ENCODE measurements at regions not wholly inside any gene's neighbourhood (a gene's known extent, or its start where the extent isn't known, plus 50 kb on each side); places are given as distances from the start of the nearest gene placed in this dataset.

DNA sequence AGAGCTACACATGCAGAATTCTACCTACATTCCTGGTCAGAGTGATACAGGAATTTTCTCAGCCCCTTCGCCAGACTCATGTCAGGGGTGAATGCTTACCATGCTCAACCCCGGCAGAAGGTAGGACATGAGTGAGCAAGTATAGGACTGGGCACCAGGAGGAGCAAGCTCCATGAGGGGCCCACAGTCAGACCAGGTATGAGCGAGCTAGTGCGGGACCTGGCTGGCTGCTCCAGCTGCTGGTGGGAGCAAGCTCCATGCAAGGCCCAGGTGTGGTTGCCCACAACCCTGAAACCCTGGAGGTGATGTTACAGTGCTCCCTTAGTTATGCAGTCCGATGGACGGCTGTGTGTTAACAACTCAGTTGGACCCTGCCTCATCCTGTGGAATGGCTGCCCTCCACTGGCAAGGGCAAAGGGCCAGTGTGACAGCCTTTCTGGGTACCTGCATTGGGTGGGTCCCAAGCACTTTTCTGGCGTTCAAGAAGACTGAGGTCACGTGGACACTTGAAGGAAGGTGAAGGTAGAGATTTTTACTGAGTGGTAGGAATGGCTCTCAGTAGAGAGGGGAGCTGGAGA, 503.5 kb upstream of the CITED2 start:
- no peak for DNase-seq (ENCODE audit: low spot score)
- intact Hi-C loops (cut with DNase I) = no loop called here

DNA sequence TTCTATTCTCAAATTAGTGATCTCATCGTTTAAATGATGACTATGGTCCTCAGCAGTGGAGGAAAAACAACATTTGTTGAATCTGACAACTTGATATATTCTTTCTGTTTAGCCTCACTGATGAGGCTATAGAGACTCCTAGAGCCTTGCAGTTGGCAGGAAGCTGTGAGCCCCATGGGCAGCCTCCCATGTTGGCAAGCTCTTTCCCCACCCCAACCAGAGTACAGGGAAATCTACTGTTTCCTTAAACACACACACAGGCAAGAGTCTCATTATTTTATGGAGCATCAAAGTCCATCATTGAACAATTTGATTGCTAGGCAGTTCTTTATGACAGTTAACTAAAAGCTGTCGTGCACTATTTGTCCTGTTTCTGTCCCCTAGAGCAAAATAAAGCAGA, 498.2 kb upstream of the CITED2 start:
- no peak for DNase-seq (ENCODE audit: low spot score)
- intact Hi-C loops (cut with DNase I) = no loop called here

DNA sequence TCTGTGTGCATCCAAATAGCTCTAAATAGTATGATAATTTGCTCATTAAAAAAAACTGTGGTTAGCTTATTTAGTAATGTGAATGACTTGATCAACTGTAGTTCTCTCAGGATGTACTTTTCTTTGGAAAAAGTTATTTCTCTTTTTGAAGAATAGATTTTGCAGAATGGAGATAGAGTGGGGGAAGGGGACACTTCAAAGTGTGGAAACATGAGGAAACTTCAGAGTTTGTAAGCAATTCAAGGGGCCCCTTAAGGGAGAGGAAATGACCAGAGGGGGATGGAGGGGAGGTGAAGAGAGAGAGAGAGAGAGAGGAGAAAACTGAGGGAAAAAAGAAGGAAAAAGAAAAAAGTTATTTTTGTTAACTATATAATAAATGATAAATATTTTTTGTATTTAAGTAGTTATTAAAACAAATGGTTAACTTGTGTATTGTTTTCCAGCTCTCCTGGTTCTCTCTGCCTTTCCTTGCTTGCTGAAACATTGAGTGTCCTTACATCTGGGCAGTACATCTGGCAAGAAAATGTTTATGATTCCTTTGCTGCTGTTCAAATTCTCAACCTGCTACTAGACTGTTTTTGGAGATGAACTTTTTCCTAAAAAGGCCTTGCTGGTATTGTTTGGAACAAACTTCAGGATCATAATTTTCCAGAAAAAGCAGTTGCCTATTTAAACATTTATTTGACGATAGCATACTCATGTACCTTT, 497.5 kb upstream of the CITED2 start:
- DNase-seq (ENCODE audit: low spot score) = no peak
- intact Hi-C loops (cut with DNase I) = no loop called here

GRCh38 chr6:139871165-139871710, 496.8 kb upstream of the CITED2 start:
- intact Hi-C loops (cut with DNase I) = no loop called here
- no peak for DNase-seq (ENCODE audit: low spot score)

DNA sequence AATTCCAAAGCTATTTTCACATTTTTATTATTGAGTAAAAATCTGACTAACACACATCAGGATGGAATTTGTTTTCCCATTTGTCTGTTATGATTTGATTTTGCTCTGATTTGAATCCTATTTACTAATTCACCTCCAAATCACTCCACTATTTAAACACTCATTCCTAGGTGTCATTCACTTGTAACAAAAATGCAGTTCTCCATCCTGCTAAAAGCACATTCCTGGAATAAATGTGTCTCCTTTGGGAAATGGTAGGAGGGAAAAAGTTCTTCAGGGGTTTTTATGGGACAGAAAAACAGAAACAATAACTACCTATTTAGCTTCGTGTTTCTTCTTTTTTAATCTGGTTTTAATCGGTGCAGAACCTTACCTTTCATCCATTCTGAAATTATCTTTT, 494.1 kb upstream of the CITED2 start:
- intact Hi-C loops (cut with DNase I) = no loop called here
- DNase-seq (ENCODE audit: low spot score) = no peak

DNA sequence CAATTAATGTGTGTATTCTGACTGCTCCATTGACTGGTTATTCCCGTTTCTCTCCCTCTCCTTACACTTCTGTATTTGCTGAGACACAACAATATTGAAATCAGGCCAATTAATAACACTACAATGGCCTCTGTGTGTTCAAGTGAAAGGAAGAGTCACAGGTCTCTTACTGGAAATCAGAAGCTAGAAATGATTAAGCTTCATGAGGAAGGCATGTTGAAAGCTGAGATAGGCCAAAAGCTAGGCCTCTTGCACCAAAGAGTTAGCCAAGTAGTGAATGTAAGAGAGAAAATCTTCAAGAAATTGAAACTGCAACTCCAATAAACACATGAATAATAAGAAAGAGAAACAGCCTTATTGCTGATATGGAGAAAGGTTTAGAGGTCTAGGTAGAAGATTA, 489.5 kb upstream of the CITED2 start:
- no peak for DNase-seq (ENCODE audit: low spot score)
- intact Hi-C loops (cut with DNase I) = no loop called here

DNA sequence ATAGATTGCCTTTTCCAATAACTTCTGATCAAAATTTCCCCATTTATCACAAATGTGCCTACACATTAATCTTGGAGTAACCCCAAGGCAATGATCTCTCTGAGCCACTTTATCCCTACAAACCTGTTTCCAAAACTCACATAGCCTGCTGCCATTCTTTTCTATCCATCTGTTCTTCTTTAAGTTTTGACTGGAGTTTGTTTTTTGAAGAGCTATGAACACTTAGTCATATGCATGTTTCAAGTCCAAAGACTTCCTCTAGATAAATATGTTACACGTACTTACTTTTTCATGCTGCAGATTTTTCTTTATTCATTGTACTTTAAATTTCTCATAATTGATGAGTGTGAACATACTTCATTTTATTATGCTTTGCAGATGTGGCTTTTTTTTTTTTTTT, 488.9 kb upstream of the CITED2 start:
- no peak for DNase-seq (ENCODE audit: low spot score)
- intact Hi-C loops (cut with DNase I) = no loop called here

- no peak for DNase-seq (ENCODE audit: low spot score)
- intact Hi-C loops (cut with DNase I) = no loop called here
Measured at GRCh38 chr6:139862311-139862710, 487.9 kb upstream of the CITED2 start.

DNA sequence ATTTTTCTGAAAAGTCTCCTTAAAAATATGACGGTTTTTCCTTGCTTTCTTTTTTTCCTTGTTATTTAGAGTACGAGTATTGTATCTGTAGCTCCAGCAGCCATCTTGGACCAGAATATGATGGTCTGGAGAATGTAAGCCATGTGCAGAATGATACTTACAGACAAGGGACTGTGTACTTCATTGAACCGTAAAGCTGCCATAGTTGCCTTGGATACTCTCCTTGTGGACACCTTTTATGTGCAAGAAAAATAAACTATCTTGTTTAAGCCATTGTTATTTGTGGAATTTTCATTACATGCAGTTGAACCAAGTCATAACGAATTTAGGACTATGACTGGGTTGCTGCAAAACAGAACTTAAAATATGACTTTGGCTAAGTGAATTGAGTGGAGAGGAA, 485.8 kb upstream of the CITED2 start:
- intact Hi-C loops (cut with DNase I) = no loop called here
- no peak for DNase-seq (ENCODE audit: low spot score)

DNA sequence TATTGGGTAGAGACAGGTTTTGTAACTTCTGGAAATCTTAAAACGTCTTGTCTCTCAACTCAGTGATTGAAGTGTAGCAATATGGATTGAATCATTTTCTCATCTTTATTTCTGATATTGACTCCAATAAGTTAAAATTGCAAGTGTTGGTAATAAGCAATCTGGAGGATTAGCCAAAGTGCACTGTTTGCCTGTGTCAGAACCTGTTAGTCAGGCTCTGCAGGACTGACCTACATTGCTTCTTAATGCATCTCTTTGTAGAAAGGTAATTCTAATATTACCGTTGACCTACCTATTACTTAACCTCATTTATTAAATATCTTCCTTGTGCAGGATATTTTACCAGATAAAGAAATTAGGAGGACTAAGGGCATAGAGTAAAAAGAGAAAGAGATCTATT, 484.0 kb upstream of the CITED2 start:
- intact Hi-C loops (cut with DNase I) = no loop called here
- DNase-seq (ENCODE audit: low spot score) = no peak

GRCh38 chr6:139857143-139857542, 482.7 kb upstream of the CITED2 start:
- no peak for DNase-seq (ENCODE audit: low spot score)

GRCh38 chr6:139856562-139856961, 482.1 kb upstream of the CITED2 start:
- DNase-seq (ENCODE audit: low spot score) = no peak
- intact Hi-C loops (cut with DNase I) = no loop called here

More at GRCh38 chr6:139857143-139857542, 482.7 kb upstream of the CITED2 start:
- intact Hi-C loops (cut with DNase I) = no loop called here

DNA sequence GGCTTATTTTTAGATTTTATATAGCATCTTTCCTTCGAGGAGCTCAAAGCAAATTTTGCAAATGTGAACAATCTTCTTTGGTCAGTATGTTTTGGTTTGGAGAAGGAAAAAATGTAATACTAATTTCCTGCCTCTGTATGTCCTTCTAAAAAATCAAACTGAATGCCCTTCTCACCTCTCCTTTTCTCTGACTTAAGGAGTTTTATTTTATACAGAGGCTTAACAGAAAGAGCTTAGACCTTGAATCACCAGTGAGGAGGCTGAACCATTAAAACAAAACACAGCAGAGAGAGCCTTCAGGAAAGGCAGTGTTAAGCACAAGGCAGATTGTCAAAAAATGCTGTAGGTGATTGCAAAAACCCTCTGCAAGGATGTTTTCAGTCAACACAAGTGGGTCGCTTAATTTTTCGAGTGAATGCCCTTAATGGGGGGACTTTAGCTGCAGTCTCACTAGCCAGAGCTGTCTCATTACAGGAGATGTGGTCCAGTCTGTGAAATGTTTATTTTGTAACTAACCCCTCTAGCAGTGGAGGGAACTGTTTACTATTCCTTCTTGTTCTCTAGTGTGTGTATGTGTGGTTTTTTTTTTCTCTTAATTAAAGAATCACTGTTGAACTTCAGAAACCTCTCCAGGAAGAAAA, 481.3 kb upstream of the CITED2 start:
- intact Hi-C loops (cut with DNase I) = no loop called here
- no peak for DNase-seq (ENCODE audit: low spot score)

DNA sequence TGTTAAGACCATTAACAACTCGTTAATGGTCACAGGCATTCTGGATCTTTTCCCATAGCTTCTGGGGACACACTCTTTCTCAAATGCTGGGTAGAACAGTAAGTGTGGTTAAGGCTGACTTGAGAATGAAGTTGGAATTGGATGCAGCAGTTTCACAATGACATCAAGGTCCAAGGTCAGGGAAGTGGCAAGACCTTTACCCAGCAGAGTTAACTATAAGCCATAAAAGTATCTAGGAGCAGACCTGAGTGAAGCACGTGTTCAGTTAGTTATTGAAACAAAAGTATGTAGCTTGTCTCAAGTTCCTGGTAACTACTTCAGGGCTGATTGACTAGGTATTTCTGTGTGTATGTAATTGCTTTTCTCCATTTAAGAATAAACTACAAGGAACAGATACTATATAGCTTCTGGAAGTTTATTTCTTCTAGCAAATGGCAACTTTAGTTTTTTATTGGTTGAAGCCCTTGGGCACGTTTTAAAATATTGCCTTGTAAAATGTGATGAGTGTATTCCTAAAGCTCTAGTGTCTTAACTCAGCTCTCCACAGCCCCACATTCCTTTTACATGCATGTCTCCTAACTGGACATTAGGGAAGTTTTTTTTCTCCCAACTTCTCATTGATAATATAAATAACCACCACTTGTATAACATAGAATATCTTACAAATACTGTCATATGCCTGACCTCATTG, 479.0 kb upstream of the CITED2 start:
- intact Hi-C loops (cut with DNase I) = no loop called here
- no peak for DNase-seq (ENCODE audit: low spot score)

DNA sequence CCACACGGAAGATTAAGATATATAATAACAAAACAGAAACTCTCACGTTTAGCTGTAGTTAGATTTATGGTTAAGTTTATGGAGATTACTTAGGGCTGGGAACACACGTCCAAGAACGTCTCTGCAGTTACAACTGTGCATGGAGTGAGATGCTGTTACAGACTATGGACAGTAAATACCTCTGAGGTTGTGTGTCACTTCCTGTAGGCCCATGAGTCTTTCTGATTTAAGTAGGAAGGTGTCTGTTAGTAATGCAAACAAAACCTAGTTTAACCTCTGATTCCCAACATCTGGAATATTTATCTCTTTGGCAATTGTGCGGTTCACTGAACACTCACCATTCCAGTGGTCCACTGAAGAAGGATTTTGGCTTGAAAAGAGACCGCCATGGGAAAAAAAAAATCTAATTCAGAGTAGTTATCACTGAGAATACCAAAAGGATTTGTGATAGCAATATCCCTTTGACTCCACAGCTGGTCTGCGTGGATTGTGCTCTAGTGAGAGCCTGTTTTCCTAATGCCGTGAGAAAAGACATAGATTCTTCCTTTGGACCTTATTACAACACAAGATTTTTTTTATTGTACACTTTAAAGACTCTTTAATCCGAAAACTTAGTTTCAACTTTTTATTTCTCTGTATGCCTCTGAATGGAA, 478.2 kb upstream of the CITED2 start:
- no peak for DNase-seq (ENCODE audit: low spot score)
- intact Hi-C loops (cut with DNase I) = no loop called here

GRCh38 chr6:139852067-139852466, 477.6 kb upstream of the CITED2 start:
- intact Hi-C loops (cut with DNase I) = no loop called here

DNA sequence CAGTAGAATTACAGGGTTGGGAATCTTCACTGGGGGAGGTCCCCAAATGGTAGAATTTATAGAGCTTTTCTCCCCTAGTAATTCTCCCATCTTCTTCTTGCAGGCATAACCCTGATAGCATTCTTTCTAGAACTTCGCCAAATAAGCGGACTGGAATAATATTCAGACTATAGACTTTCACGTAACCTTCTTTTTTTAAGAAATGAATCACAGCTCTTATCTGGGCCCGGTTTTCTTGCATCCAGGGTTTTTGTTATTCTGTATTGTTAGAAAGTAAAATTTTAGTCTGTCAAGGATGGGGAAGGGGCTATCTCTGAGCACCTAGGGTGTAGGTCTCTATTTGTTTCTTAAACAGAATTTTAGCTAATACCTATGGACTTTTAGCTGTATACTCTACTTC, 476.8 kb upstream of the CITED2 start:
- DNase-seq (ENCODE audit: low spot score) = no peak
- intact Hi-C loops (cut with DNase I) = no loop called here

More at GRCh38 chr6:139852067-139852466, 477.6 kb upstream of the CITED2 start:
- DNase-seq (ENCODE audit: low spot score) = no peak

- DNase-seq (ENCODE audit: low spot score) = no peak
- intact Hi-C loops (cut with DNase I) = no loop called here
Measured at GRCh38 chr6:139850512-139850911, 476.1 kb upstream of the CITED2 start.

DNA sequence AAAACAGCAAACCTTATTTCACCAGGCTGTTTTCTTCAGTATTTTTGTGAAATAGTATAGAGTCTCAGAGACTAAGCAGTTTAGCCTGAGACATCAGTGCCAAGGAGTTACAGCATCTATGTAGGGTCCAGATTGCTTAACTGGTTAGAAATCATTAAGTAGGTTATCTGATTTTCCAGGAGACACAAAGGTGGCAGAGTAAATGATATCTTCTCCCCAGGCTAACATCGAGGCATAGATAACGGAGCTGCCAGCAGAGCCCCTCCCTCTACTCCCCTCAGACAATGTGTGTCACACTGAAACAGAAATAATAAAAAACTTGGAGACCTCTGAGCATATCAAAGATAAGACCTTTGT, 473.0 kb upstream of the CITED2 start:
- DNase-seq (ENCODE audit: low spot score) = no peak
- intact Hi-C loops (cut with DNase I) = no loop called here
